HG03354 (cell line): ENCODE measurements at regions not wholly inside any gene's neighbourhood (a gene's known extent, or its start where the extent isn't known, plus 50 kb on each side); places are given as distances from the start of the nearest gene placed in this dataset.
A peak's percentile ranks its signal among the peaks of the same experiment; 100 is the strongest.
"Not testable (repeated sequence)": the region's sequence is repeated elsewhere in the genome, so short reads cannot be mapped to it uniquely, and the experiment has no call there.

ENCODE experiments used
- ATAC-seq: cut with Tn5 transposase; IDR thresholded peaks from one replicate; pipeline ENCODE4 v1.9.1; 2021; ENCODE audit warnings: mild to moderate bottlenecking; ENCODE audit not compliant: unreplicated experiment, poor library complexity, severe bottlenecking

- ATAC-seq = no peak
Observed at GRCh38 chr10:57162231-57162630, 801.2 kb upstream of the ZWINT start.

GRCh38 chr10:57161157-57161556 is 800.1 kb upstream of the ZWINT start:
- no peak for ATAC-seq

- peak; percentile 90 for ATAC-seq
Observed at GRCh38 chr10:57145548-57145947, 784.5 kb upstream of the ZWINT start.

- peak; percentile 60 for ATAC-seq
Observed at GRCh38 chr10:57142925-57143576, 782.0 kb upstream of the ZWINT start.

- no peak for ATAC-seq
Observed at GRCh38 chr10:57141708-57142107, 780.6 kb upstream of the ZWINT start.

- no peak for ATAC-seq
Observed at GRCh38 chr10:57119684-57120083, 758.6 kb upstream of the ZWINT start.

- ATAC-seq = no peak
Observed at GRCh38 chr10:57113545-57113944, 752.5 kb upstream of the ZWINT start.

GRCh38 chr10:57102236-57102635 is 741.2 kb upstream of the ZWINT start:
- ATAC-seq = no peak

GRCh38 chr10:57098146-57098545 is 737.1 kb upstream of the ZWINT start:
- no peak for ATAC-seq

GRCh38 chr10:57096044-57096443 is 735.0 kb upstream of the ZWINT start:
- ATAC-seq = no peak

GRCh38 chr10:57094965-57095364 is 733.9 kb upstream of the ZWINT start:
- no peak for ATAC-seq

- ATAC-seq = no peak
Observed at GRCh38 chr10:57094083-57094482, 733.0 kb upstream of the ZWINT start.

- ATAC-seq = no peak
Observed at GRCh38 chr10:57053530-57053929, 692.5 kb upstream of the ZWINT start.

GRCh38 chr10:57049096-57049495 is 688.0 kb upstream of the ZWINT start:
- no peak for ATAC-seq

GRCh38 chr10:57038531-57038930 is 677.5 kb upstream of the ZWINT start:
- no peak for ATAC-seq

GRCh38 chr10:57035310-57035709 is 674.3 kb upstream of the ZWINT start:
- ATAC-seq = no peak

- not testable (repeated sequence) for ATAC-seq
Observed at GRCh38 chr10:57032301-57032700, 671.2 kb upstream of the ZWINT start.

- ATAC-seq = no peak
Observed at GRCh38 chr10:57031346-57031745, 670.3 kb upstream of the ZWINT start.

- no peak for ATAC-seq
Observed at GRCh38 chr10:57026307-57026706, 665.2 kb upstream of the ZWINT start.

- no peak for ATAC-seq
Observed at GRCh38 chr10:57023626-57024025, 662.6 kb upstream of the ZWINT start.

- no peak for ATAC-seq
Observed at GRCh38 chr10:57018452-57018851, 657.4 kb upstream of the ZWINT start.

- no peak for ATAC-seq
Observed at GRCh38 chr10:57017356-57018037, 656.4 kb upstream of the ZWINT start.
